ENCODE measurements at regions not wholly inside any gene's neighbourhood (a gene's known extent, or its start where the extent isn't known, plus 50 kb on each side); places are given as distances from the start of the nearest gene placed in this dataset.

- Histone ChIP-seq H2BK5ac (ENCODE audit: insufficient read length, low read length) (no peak overlapping the region), H3K18ac (ENCODE audit: insufficient read length, low read depth, low read length) (no peak overlapping the region), H2BK120ac (ENCODE audit: low read depth, low read length, poor library complexity, severe bottlenecking) (no peak overlapping the region), H4K20me1 (ENCODE audit: control insufficient read depth, insufficient read depth, insufficient read length) (no peaks in the 10 kb centered on the region), H2BK12ac (ENCODE audit: insufficient read length, low read depth, low read length) (no peak overlapping the region), H3K4ac (ENCODE audit: low read depth, low read length) (no peak overlapping the region), H3K56ac (ENCODE audit: insufficient read length, low read depth, low read length) (no peak overlapping the region), H2BK15ac (ENCODE audit: low read depth, low read length) (no peak overlapping the region), H3K23ac (ENCODE audit: insufficient read length, low read depth, low read length) (no peak overlapping the region), H4K91ac (ENCODE audit: insufficient read length, low read depth, low read length) (no peak overlapping the region), H3K79me1 (ENCODE audit: insufficient read depth, low read depth, low read length, poor library complexity, severe bottlenecking) (no peaks in the 10 kb centered on the region), H2BK20ac (ENCODE audit: low read depth, low read length, poor library complexity, severe bottlenecking) (no peak overlapping the region), H3K9me3 (ENCODE audit: control insufficient read depth, low read depth, low read length) (no peaks in the 10 kb centered on the region), H4K8ac (replicated peaks; ENCODE audit: insufficient read length, low read depth, low read length) (no peak overlapping the region), H3K14ac (ENCODE audit: insufficient read depth, low read length) (no peak overlapping the region), H3K27me3 (ENCODE audit: insufficient read depth, low read length) (no peaks in the 10 kb centered on the region), H3K79me2 (ENCODE audit: insufficient read depth, low read length) (no peaks in the 10 kb centered on the region), H3K9ac (ENCODE audit: extremely low read depth, insufficient read length, low read length) (no peak overlapping the region), H3K4me2 (ENCODE audit: insufficient read depth, insufficient read length, low read length) (no peak overlapping the region), H2AFZ (ENCODE audit: low read length) (no peak overlapping the region), H3T11ph (ENCODE audit: low read length) (no peak overlapping the region), H3K4me1 (ENCODE audit: insufficient read depth, low read length) (no peaks in the 10 kb centered on the region), H4K5ac (ENCODE audit: insufficient read length, low read depth, low read length) (no peak overlapping the region), H3K27ac (ENCODE audit: insufficient read length, low read depth, low read length) (no peak overlapping the region), H2AK5ac (ENCODE audit: insufficient read length, low read length) (no peak overlapping the region), H3K23me2 (ENCODE audit: insufficient read length, low read depth, low read length, poor library complexity, severe bottlenecking) (no peaks in the 10 kb centered on the region)
- WGBS (ENCODE audit: extremely low coverage, insufficient read length, low lambda C conversion rate), result no CpG with 5 or more reads among the region's 1 CpG
- Mint-ChIP-seq H3K27ac (no peak overlapping the region), H3K36me3 (ENCODE audit: insufficient read depth in 1 of 3, low read depth in 3 of 3) (no peaks in the 10 kb centered on the region), H3K27me3 (ENCODE audit: low read depth) (no peaks in the 10 kb centered on the region), H3K4me3 (no peak overlapping the region), H3K4me1 (no peaks in the 10 kb centered on the region), H3K9me3 (no peaks in the 10 kb centered on the region)
- no peak for DNase-seq
- TF ChIP-seq, protein P1, sequence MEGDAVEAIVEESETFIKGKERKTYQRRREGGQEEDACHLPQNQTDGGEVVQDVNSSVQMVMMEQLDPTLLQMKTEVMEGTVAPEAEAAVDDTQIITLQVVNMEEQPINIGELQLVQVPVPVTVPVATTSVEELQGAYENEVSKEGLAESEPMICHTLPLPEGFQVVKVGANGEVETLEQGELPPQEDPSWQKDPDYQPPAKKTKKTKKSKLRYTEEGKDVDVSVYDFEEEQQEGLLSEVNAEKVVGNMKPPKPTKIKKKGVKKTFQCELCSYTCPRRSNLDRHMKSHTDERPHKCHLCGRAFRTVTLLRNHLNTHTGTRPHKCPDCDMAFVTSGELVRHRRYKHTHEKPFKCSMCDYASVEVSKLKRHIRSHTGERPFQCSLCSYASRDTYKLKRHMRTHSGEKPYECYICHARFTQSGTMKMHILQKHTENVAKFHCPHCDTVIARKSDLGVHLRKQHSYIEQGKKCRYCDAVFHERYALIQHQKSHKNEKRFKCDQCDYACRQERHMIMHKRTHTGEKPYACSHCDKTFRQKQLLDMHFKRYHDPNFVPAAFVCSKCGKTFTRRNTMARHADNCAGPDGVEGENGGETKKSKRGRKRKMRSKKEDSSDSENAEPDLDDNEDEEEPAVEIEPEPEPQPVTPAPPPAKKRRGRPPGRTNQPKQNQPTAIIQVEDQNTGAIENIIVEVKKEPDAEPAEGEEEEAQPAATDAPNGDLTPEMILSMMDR (conservative IDR thresholded peaks at IDR 0.05), result no peak
These were observed 365.8 kb upstream of the DYNLRB2 start for GRCh38 chr16:80175011-80175410.

Data from H9 (cell line).